Suprapubic skin (tissue), 4 donors: ENCODE measurements at regions not wholly inside any gene's neighbourhood (a gene's known extent, or its start where the extent isn't known, plus 50 kb on each side); places are given as distances from the start of the nearest gene placed in this dataset.

Experiments
- EP300 ChIP-seq: sonication (generic); formaldehyde crosslinking; IDR thresholded peaks from one replicate; pipeline ENCODE4 v1.6.1; 2017; ENCODE audit warnings: antibody characterized with exemption
- POLR2A ChIP-seq, 2 donors: fragments of 450-650 bp; IDR thresholded peaks; one replicate each; pipeline ENCODE4 v1.6.1; 2017; ENCODE audit warnings: antibody characterized with exemption in 2 of 2, mild to moderate bottlenecking in 2 of 2, moderate library complexity in 2 of 2
- POLR2AphosphoS5 ChIP-seq, 3 donors: sonication (generic); formaldehyde crosslinking; IDR thresholded peaks; one replicate each; pipeline ENCODE4 v1.6.1; 2017; ENCODE audit warnings: antibody characterized with exemption in 3 of 3
- TF ChIP-seq, protein P1 (sequence below), 2 donors: fragments of 200-600 bp in 1 of 2; fragments of 450-650 bp in 1 of 2; sonication (generic) in 1 of 2; IDR thresholded peaks; one replicate each; pipeline ENCODE4 v1.5.1; 2016 to 2019; ENCODE audit warnings: antibody characterized with exemption in 2 of 2, mild to moderate bottlenecking in 1 of 2, moderate library complexity in 1 of 2

- no peak for TF ChIP-seq POLR2A (IDR thresholded peaks at IDR 0.05)
- TF ChIP-seq, protein P1, sequence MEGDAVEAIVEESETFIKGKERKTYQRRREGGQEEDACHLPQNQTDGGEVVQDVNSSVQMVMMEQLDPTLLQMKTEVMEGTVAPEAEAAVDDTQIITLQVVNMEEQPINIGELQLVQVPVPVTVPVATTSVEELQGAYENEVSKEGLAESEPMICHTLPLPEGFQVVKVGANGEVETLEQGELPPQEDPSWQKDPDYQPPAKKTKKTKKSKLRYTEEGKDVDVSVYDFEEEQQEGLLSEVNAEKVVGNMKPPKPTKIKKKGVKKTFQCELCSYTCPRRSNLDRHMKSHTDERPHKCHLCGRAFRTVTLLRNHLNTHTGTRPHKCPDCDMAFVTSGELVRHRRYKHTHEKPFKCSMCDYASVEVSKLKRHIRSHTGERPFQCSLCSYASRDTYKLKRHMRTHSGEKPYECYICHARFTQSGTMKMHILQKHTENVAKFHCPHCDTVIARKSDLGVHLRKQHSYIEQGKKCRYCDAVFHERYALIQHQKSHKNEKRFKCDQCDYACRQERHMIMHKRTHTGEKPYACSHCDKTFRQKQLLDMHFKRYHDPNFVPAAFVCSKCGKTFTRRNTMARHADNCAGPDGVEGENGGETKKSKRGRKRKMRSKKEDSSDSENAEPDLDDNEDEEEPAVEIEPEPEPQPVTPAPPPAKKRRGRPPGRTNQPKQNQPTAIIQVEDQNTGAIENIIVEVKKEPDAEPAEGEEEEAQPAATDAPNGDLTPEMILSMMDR (IDR thresholded peaks at IDR 0.05) = no peak
- no peak for TF ChIP-seq POLR2AphosphoS5 (IDR thresholded peaks at IDR 0.05)
- TF ChIP-seq EP300 = no peak
These were observed 133.8 kb downstream of the BTBD3 start for GRCh38 chr20:12051206-12052163.
